PFSK-1 (cell line): ENCODE measurements at regions not wholly inside any gene's neighbourhood (a gene's known extent, or its start where the extent isn't known, plus 50 kb on each side); places are given as distances from the start of the nearest gene placed in this dataset.

Source experiments
- POLR2AphosphoS5 ChIP-seq: IDR thresholded peaks from 2 replicates; pipeline ENCODE4 v1.6.1; 2012; ENCODE audit warnings: low read depth, mild to moderate bottlenecking, control low read depth, low read length, moderate library complexity
- SIN3A ChIP-seq: IDR thresholded peaks from 2 replicates; pipeline ENCODE4 v1.6.1; 2012; ENCODE audit warnings: mild to moderate bottlenecking, low read length, moderate library complexity, borderline replicate concordance; ENCODE audit not compliant: insufficient read depth
- TAF1 ChIP-seq: IDR thresholded peaks from 2 replicates; pipeline ENCODE4 v1.6.1; 2012; ENCODE audit warnings: low read length, control low read depth, borderline replicate concordance; ENCODE audit not compliant: insufficient read depth
- TF ChIP-seq, protein P1 (sequence below), 2 experiments: IDR thresholded peaks; 2 replicates each; pipeline versions ENCODE4 v1.6.1 to v1.8.0; 2011 to 2012; ENCODE audit warnings: low read depth in 2 of 2, low read length in 2 of 2, control low read depth in 1 of 2, inconsistent platforms in 1 of 2, mild to moderate bottlenecking in 1 of 2, moderate library complexity in 1 of 2; ENCODE audit not compliant: insufficient read depth in 1 of 2

- no peak for TF ChIP-seq TAF1
- TF ChIP-seq, protein P1, sequence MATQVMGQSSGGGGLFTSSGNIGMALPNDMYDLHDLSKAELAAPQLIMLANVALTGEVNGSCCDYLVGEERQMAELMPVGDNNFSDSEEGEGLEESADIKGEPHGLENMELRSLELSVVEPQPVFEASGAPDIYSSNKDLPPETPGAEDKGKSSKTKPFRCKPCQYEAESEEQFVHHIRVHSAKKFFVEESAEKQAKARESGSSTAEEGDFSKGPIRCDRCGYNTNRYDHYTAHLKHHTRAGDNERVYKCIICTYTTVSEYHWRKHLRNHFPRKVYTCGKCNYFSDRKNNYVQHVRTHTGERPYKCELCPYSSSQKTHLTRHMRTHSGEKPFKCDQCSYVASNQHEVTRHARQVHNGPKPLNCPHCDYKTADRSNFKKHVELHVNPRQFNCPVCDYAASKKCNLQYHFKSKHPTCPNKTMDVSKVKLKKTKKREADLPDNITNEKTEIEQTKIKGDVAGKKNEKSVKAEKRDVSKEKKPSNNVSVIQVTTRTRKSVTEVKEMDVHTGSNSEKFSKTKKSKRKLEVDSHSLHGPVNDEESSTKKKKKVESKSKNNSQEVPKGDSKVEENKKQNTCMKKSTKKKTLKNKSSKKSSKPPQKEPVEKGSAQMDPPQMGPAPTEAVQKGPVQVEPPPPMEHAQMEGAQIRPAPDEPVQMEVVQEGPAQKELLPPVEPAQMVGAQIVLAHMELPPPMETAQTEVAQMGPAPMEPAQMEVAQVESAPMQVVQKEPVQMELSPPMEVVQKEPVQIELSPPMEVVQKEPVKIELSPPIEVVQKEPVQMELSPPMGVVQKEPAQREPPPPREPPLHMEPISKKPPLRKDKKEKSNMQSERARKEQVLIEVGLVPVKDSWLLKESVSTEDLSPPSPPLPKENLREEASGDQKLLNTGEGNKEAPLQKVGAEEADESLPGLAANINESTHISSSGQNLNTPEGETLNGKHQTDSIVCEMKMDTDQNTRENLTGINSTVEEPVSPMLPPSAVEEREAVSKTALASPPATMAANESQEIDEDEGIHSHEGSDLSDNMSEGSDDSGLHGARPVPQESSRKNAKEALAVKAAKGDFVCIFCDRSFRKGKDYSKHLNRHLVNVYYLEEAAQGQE (IDR thresholded peaks at IDR 0.05; ENCODE audit: insufficient read depth in 1 of 2, low read depth in 2 of 2, low read length in 2 of 2) = no peak
- no peak for TF ChIP-seq SIN3A
- no peak for TF ChIP-seq POLR2AphosphoS5
Measured at GRCh38 chr9:115461280-115461679, 343.3 kb upstream of the TNC start.
